ENCODE measurements at regions not wholly inside any gene's neighbourhood (a gene's known extent, or its start where the extent isn't known, plus 50 kb on each side); places are given as distances from the start of the nearest gene placed in this dataset.

DNA sequence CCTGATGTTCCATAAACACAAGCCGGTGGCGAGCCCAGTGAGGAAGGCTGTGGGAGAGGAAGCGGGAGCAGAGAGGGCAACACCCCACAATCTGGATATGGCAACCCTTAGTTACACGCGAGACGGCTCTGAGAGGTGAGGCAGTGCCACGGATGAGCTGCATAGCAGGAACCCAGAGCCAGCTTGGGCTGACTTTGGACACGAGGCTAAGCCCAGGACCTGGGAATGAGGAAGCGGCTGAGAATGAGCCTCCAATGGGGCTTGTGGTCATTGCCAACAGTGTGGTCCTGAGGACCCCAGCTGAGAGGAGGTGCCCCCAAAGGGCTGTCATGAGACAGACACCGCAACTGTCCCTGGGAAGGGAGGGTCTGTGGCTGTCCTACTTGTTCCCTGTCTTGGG lies 160.0 kb upstream of the SMIM23 start:
- DNase-seq (ENCODE audit: low read depth in 2 of 3, low spot score in 1 of 3): no peak

GRCh38 chr5:171627936-171628632 lies 157.5 kb upstream of the SMIM23 start:
- no peak for DNase-seq (ENCODE audit: low read depth in 2 of 3, low spot score in 1 of 3)

GRCh38 chr5:171628633-171628974 lies 157.0 kb upstream of the SMIM23 start:
- no peak for DNase-seq (ENCODE audit: low read depth in 2 of 3, low spot score in 1 of 3)

- no peak for DNase-seq (ENCODE audit: low read depth in 2 of 3, low spot score in 1 of 3)
Measured at GRCh38 chr5:171629221-171629620, 156.4 kb upstream of the SMIM23 start.

DNA sequence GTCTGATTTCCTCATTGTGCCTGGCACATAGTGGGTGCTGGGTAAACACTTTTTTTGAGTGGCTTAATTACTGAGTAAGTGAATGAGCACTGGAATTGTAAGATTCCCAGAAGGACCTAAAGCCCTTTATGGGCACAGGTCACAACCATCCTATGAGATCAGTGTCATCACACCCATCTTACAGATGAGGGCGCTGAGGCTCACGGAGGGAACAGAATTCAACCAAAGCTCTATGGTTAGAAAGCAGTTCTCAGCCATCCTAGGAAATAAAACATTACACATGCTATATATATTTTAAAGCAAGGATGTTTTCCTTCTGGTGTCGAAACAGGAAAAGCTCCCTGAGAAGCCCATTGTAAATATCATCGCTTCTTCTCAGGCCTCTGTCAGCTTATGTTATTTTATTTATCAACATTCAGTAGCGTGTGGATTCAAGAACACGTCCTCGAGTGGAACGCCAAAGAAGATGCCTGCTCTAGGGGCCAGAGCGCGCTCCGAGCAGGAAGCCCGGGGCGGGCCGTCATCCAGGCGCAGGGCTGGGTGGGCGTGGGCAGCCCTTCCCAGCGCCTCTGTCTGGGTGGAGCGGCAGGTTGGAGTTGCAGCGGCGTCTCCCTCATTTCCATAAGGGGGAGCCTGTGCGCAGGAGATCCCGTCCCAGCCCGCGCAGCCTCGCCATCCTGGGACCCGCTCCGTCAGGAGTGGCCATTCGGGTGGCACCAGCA lies 155.8 kb upstream of the SMIM23 start:
- peak in 1 of 3 donors; percentile 12 for DNase-seq (ENCODE audit: low read depth in 2 of 3, low spot score in 1 of 3)

DNA sequence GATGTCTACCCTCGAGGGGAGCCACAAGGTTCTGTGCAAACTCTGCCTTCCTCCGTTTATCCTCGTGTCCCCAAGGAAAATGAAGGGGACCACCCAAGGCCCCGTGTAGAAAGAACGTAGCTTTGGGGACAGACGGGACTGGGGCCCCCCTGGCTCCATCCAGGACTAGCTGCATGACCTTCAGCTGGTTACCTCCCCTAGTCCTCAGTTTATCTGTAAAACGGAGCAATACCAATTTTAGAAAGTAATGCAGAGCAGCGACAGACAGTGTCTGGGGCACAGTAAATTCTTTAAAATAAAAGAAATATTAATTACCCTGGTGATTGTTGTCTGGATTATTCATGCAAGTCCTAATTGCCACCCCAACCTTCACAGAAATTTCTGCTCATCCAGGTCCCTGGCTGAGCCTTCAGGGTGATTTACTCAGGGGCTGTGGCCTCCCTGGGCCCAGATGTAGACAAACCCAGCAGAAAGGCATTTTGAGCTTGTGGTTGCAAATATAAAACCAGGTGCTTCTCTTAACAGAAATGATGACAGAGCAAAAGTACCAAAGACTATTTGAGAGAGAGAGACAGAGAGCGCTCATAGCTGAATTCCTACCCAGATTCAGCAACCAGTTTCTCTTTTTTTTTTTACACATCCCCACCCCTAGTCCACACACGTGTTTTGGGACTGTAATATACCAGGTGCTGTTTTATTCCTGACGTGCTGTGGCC lies 155.1 kb upstream of the SMIM23 start:
- no peak for DNase-seq (ENCODE audit: low read depth in 2 of 3, low spot score in 1 of 3)

GRCh38 chr5:171632616-171633015 lies 153.0 kb upstream of the SMIM23 start:
- no peak for DNase-seq (ENCODE audit: low read depth in 2 of 3, low spot score in 1 of 3)

GRCh38 chr5:171633776-171634470 lies 151.7 kb upstream of the SMIM23 start:
- DNase-seq (ENCODE audit: low read depth in 2 of 3, low spot score in 1 of 3): no peak

DNA sequence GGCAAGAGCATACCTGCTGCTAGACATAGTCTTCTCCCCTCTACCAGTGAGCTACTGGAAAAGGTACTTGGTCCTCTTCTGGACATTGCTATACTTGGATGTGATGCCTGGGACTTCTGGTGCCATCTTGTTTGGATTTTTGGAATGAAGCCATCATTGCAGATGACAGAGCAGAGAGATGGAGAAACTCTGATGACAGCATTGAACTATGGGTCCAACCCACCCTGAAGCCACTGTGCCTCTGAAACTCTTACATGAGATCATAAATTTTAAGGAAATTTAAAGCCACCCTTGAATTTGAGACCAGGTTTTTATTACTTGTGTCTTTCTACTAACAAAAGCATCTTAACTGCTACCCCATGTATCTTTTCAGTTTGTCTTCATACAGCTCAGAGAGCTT lies 151.1 kb upstream of the SMIM23 start:
- DNase-seq (ENCODE audit: low read depth in 2 of 3, low spot score in 1 of 3): no peak

GRCh38 chr5:171635028-171635427 lies 150.6 kb upstream of the SMIM23 start:
- no peak for DNase-seq (ENCODE audit: low read depth in 2 of 3, low spot score in 1 of 3)

DNA sequence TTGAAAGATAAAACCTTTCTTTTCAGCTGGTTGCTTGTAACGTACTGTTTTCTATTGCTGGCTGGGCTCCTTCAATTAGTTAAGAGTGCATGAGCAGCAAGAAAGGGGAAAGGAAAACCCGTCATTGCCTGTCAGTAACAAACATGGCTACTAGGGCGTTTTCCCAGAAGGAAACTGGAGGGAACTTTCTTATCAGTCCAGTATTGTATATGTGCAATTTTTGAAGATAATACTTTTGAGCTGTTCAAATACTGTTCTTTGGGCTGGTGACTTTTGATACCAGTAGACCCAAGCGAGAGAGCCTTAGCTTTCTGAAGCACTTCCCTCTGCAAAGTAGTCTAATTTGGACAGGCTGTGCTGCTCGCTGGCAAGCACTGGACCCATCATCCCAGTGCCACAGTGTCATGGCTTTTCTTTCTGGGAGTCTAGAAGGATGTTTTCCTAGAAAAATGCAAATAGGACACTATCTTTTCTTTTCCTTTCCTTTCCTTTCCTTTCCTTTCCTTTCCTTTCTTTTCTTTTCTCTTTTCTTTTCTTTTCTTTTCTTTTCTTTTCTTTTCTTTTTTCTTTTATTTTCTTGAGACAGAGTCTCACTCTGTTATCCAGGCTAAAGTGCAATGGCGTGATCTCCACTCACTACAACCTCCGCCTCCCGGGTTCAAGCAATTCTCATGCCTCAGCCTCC lies 149.9 kb upstream of the SMIM23 start:
- DNase-seq (ENCODE audit: low read depth in 2 of 3, low spot score in 1 of 3): no peak

GRCh38 chr5:171637811-171638210 lies 147.8 kb upstream of the SMIM23 start:
- DNase-seq (ENCODE audit: low read depth in 2 of 3, low spot score in 1 of 3): no peak

- DNase-seq (ENCODE audit: low read depth in 2 of 3, low spot score in 1 of 3): no peak
Measured at GRCh38 chr5:171639205-171639621, 146.4 kb upstream of the SMIM23 start.

DNA sequence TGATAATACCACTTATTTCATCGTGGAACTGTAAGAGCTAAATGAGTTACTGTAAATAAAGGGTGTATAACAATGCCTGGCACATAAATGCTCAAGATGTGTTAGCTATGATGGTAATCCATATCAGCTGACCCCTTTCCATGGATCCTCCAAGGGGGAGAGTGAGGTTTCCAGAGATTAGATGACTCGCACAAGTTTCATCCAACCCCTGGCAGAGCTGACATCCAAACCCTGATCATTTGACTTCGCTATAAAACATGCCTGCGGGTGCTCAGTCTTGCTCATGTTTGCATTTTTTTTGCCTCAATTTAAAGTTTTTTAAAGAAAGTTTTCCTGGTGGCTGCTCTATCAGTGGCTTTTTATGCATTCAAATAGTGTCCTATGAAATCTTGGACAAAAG lies 145.7 kb upstream of the SMIM23 start:
- no peak for DNase-seq (ENCODE audit: low read depth in 2 of 3, low spot score in 1 of 3)

DNA sequence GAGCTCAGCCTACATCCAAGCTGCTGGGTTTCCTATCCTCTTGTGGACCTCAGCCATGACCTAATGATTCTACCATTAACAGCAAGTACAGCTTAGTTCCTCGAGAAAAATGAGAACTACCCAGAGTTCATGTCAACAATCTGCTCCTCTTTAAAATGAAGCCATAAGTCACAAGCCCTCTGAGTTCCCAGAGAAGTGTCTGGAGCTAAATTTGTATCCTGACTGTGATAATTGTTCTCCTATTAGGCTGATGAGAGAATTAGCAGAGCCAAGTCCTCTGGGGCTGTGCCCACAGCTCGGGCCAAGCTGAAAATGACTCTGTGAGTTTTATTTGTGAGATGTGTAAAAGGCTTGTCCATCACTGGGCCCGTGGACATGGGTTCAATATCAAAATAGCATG lies 145.1 kb upstream of the SMIM23 start:
- no peak for DNase-seq (ENCODE audit: low read depth in 2 of 3, low spot score in 1 of 3)

DNA sequence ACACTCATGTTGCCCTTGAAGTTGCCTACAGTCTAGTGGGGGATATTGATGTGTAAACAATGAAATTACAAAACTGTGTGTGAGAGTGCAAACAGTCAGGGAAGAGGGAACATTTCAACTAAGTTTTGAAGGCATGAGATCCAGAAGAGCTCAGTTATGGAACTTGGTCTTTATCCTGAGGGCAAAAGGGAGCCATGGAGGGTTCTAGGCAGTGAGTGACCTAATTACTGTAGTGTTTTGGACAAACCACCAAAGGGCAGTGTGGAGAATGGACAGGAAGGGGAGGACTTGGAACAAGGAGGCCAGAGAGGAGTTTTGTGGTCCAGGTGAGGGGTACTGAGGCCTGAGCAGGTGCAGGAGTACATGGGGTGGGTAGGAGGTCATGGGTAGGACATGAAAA lies 143.7 kb upstream of the SMIM23 start:
- DNase-seq (ENCODE audit: low read depth in 2 of 3, low spot score in 1 of 3): no peak

GRCh38 chr5:171642894-171643293 lies 142.7 kb upstream of the SMIM23 start:
- DNase-seq (ENCODE audit: low read depth in 2 of 3, low spot score in 1 of 3): no peak

DNA sequence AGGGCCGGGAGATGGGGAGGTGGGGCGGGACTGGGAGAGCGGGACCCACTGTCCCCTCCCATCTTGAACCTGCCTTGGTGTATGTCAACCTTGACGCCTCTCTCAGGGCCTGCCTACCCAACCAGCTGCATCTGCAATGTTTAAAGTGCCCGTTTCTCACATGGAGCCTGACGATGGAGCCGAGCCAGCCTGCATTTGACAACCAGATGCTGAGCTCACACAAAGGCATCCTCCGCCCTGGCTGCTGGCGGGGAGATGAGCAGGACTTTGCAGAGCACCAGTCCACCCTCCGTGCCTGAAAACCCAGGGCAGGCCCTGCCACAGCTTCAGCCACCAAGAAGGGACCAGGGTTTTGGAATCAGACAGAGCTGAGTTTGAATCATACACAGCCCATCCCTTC lies 141.1 kb upstream of the SMIM23 start:
- no peak for DNase-seq (ENCODE audit: low read depth in 2 of 3, low spot score in 1 of 3)

GRCh38 chr5:171646102-171647042 lies 139.2 kb upstream of the SMIM23 start:
- DNase-seq (ENCODE audit: low read depth in 2 of 3, low spot score in 1 of 3): no peak

Measured in stimulated activated CD4-positive, alpha-beta T cell treated with anti-CD3 and anti-CD28 coated beads, Interleukin-12 subunit alpha, Interleukin-12 subunit beta, amount 100 ng/mL, for 48 hours (primary cell).